HAP-1 (cell line): ENCODE measurements at regions not wholly inside any gene's neighbourhood (a gene's known extent, or its start where the extent isn't known, plus 50 kb on each side); places are given as distances from the start of the nearest gene placed in this dataset.
A peak's percentile ranks its signal among the peaks of the same experiment; 100 is the strongest.
"Not testable (repeated sequence)": the region's sequence is repeated elsewhere in the genome, so short reads cannot be mapped to it uniquely, and the experiment has no call there.

Experiments
- DNase-seq, 2 experiments: peaks; one replicate each; pipeline ENCODE4 v3.0.0-alpha.2; 2016 to 2020; ENCODE audit warnings: low spot score in 2 of 2
- H3K27me3 ChIP-seq: fragments of 250-450 bp; sonication (Bioruptor Pico); 2 replicates; pipeline ENCODE4 v1.5.1; 2020; ENCODE audit warnings: low read depth, mild to moderate bottlenecking, moderate library complexity
- H3K36me3 ChIP-seq: fragments of 250-450 bp; sonication (Bioruptor Pico); replicated peaks from 2 replicates; pipeline ENCODE4 v1.5.1; 2020; ENCODE audit warnings: mild to moderate bottlenecking
- H3K4me1 ChIP-seq: fragments of 250-450 bp; sonication (Bioruptor Pico); 2 replicates; pipeline ENCODE4 v1.5.1; 2020; ENCODE audit warnings: mild to moderate bottlenecking
- H3K4me3 ChIP-seq: fragments of 250-450 bp; sonication (Bioruptor Pico); 2 replicates; pipeline ENCODE4 v1.5.1; 2020; ENCODE audit warnings: mild to moderate bottlenecking, moderate library complexity
- H3K9me3 ChIP-seq: fragments of 250-450 bp; sonication (Bioruptor Pico); 2 replicates; pipeline ENCODE4 v1.5.1; 2020; ENCODE audit warnings: mild to moderate bottlenecking, moderate library complexity
- in situ Hi-C: fragments of 300-500 bp; cut with MboI; formaldehyde crosslinking; loops from 3 replicates; pipeline ENCODE4 v1.14.3; 2020; ENCODE audit warnings: low sequenced_read_pairs, inconsistent platforms, mixed read lengths

DNA sequence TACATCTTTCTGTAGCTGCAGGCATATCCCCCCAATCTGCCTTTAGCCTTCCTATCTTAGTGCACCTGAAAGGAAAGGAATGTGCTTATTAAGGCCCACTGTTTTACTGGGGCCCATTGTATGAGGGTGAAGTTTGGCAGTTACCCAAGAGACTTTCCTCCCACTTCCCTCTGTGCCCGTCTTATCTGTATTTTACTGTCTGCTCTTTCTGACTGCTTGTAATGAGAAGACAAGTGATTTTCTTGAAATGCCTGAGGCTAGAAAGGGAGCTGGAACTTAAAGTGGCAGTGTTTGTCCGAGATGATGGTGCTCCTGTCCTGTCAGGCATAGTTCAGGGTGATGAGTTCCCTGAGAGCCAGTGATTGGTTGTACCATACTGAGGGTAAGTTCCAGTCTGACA, 114.7 kb downstream of the QRSL1 start:
- DNase-seq, H3K4me1 ChIP-seq, in situ Hi-C loops, H3K9me3 ChIP-seq, H3K4me3 ChIP-seq, H3K36me3 ChIP-seq, H3K27me3 ChIP-seq: not testable (repeated sequence)

DNA sequence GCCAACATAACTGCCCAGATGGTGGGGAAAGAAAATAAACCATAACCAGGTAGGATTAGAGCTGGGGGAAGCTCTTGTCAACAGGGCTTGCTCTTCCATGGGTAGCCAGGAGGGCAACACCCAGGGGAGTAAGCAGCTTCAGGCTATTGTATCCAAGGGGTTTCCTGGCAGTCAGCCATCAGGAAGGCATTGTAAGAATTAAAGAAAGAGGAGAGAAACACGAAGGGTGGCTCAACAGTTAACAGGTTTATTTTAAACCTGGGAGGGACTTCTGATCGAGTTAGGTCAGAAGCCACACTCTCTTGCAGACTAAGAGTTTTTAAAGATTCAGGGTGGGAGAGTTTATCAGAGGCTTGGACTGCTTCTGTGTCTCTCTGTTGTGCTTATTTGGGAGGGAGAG, 114.2 kb downstream of the QRSL1 start:
- Histone ChIP-seq H3K27me3 (no peaks in the 10 kb centered on the region), H3K4me3 (no peak overlapping the region), H3K4me1 (no peaks in the 10 kb centered on the region), H3K36me3 (no peaks in the 10 kb centered on the region), H3K9me3 (peaks cover 5% of the 10 kb centered on the region; the same call in 1 of the 2 replicates)
- in situ Hi-C loops, result no loop called here
- DNase-seq, result peak in 1 of 2 experiments; percentile 14

DNA sequence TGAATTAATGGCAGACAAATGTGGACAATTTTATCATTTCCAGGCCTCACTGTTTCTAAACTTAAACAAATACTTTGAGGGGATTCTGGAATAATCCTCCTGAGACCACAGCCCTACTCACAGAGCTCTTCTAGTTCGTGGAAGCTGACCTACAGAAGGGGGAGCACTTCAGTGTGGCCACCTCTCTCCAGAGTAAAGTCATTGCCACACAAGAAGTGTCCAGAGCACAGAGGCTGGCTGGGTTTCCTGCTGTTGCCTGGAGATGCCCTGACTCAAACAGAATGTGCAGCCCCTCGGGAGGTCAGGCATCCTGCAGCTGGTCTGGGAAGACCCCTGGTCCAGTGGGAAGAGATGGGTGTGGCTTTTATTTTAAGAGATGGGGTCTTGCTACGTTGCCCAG, 110.9 kb downstream of the QRSL1 start:
- no peaks in the 10 kb centered on the region for H3K4me1 ChIP-seq
- DNase-seq, result no peak
- H3K27me3 ChIP-seq, result peaks cover 3% of the 10 kb centered on the region; the same call in 1 of the 2 replicates
- H3K4me3 ChIP-seq, result no peak overlapping the region
- in situ Hi-C loops, result no loop called here
- no peaks in the 10 kb centered on the region for H3K36me3 ChIP-seq
- peaks cover 5% of the 10 kb centered on the region; the same call in 1 of the 2 replicates for H3K9me3 ChIP-seq

DNA sequence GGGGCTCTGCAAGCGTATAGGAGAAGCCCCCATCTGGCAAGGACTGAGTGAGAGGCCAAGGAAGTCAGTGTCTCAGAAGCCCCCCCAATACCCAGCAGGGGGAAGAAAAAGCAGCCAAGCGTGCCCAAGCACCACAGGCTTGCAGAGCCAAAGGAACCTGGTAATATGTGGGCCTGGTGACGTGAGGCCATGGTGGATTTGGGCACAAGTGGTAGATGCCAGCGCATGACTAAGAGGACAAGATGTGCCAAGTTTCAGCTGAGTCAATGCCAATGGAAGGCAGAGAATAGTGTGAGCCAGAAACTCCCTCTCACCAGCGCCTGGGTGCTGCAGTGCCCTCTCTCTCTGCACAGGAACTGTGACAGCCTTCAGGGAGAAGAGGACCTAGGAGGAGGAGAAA, 110.0 kb downstream of the QRSL1 start:
- H3K4me3 ChIP-seq, result no peak overlapping the region
- no peaks in the 10 kb centered on the region for H3K4me1 ChIP-seq
- no peak for DNase-seq
- peaks cover 5% of the 10 kb centered on the region; the same call in 1 of the 2 replicates for H3K9me3 ChIP-seq
- H3K36me3 ChIP-seq, result no peaks in the 10 kb centered on the region
- peaks cover 3% of the 10 kb centered on the region; the same call in 1 of the 2 replicates for H3K27me3 ChIP-seq
- in situ Hi-C loops, result no loop called here

DNA sequence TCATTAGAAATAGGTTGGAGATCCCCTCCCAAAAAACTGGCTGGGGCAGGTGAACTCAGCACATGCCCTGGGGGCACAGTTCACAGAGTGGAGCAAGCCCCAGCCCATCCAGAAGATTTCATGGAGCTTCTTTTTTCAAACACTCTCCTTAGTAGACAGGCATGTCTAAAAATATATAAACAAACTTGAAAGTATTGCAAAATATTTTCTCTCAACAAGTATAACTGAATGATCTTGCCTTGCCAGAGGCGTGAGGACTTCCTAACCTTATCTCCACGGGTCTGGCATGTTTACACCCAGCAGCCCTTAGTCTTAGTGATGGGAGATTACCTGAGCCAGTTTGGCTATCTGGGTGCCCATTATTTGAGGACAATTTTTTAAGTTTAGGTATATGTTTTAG, 107.1 kb downstream of the QRSL1 start:
- in situ Hi-C loops, result no loop called here
- H3K4me1 ChIP-seq, result no peaks in the 10 kb centered on the region
- no peak for DNase-seq
- H3K9me3 ChIP-seq, result no peaks in the 10 kb centered on the region
- H3K4me3 ChIP-seq, result no peak overlapping the region
- H3K36me3 ChIP-seq, result no peaks in the 10 kb centered on the region
- peaks cover 3% of the 10 kb centered on the region; the same call in 1 of the 2 replicates for H3K27me3 ChIP-seq

DNA sequence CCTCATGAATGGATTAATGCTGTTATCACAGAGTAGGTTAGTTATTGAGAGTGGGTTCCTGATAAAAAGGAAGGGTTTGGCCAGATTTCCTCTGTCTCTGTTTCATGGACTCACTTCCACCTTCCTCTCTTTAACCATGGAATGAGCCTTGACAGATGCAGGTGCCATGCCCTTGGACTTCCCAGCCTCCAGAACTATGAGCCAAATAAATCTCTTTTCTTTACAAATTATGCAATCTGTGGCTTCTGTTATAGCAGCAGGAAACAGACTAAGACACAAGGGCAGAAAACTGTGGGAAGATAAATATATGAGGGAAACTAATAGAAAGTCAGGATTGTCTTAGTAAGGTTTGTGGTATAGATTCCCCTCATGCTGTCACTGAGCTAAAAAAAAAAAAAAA, 106.5 kb downstream of the QRSL1 start:
- Histone ChIP-seq H3K27me3 (peaks cover 3% of the 10 kb centered on the region; the same call in 1 of the 2 replicates), H3K4me1 (no peaks in the 10 kb centered on the region), H3K36me3 (no peaks in the 10 kb centered on the region), H3K9me3 (no peaks in the 10 kb centered on the region), H3K4me3 (no peak overlapping the region)
- DNase-seq, result no peak
- in situ Hi-C loops, result no loop called here

DNA sequence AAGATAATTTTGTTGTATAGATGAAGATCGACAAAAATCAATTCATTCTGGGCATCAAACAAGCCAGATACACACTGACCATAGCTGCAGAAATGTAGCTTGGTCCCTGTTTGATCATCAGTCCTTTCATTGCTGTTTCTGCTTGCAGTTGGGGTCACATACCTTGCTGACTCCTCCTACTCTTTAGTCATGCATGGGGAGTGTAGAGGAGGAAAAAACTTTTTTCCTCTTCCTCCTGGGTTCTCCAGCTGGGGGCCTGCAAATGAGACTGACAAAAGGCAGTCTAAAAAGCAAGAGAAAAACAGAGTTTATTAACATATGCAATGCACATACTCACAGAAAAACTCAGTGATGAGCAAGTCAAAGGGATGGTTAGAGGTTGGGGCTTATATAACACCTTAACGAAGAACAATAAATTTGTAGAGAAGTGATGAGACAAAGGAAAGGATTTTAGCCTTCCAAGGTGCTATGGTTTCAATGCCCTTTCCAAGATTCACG, 105.8 kb downstream of the QRSL1 start:
- in situ Hi-C loops, result no loop called here
- Histone ChIP-seq H3K4me3 (no peak overlapping the region), H3K9me3 (no peaks in the 10 kb centered on the region), H3K36me3 (no peaks in the 10 kb centered on the region), H3K27me3 (peaks cover 3% of the 10 kb centered on the region; the same call in 1 of the 2 replicates), H3K4me1 (no peaks in the 10 kb centered on the region)
- no peak for DNase-seq

DNA sequence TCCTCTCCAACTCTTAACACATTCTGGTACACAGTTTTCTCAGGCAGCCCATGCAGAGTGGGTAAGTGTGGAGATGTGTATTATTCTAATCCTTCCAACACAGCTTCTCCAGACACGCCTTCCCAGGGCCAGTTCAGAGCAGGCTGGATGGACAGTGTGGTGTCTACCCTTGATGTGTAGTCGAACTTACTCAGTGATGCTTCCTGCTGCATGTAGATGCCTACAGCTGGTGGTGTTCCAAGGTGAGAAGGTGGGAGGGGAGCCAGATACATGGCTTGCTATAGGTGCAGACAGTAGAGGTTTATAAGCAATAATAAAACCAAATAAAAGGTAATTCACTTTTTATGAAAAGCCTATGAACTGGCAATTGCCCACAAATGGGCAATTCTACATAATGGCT, 104.0 kb downstream of the QRSL1 start:
- in situ Hi-C loops, result no loop called here
- H3K27me3 ChIP-seq, result peaks cover 3% of the 10 kb centered on the region; the same call in 1 of the 2 replicates
- no peaks in the 10 kb centered on the region for H3K36me3 ChIP-seq
- no peaks in the 10 kb centered on the region for H3K9me3 ChIP-seq
- no peak for DNase-seq
- H3K4me1 ChIP-seq, result no peaks in the 10 kb centered on the region
- H3K4me3 ChIP-seq, result no peak overlapping the region

DNA sequence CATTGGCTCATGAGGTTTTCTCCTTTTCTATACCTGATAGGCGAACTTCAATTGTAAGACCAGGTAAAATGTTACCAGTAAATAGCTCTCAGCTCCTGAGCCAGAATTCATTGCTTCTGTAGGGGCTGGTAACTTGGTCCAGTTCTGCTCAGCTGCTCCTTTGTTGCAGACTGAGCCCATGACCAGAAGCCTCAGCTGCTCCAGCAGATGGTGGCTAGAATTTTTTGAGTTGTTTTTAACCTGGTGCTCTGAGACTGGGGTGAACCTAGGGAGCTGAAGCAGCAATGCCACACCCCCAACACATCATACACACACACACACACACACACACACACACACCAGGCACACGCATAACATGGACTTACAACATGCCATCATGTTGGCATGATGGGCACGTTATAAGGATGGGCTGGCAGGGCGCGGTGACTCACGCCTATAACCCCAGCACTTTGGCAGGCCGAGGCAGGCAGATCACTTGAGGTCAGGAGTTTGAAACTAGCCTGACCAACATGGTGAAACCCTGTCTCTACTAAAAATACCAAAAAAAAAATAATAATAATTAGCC, 103.1 kb downstream of the QRSL1 start:
- H3K4me3 ChIP-seq, result no peak overlapping the region
- no peaks in the 10 kb centered on the region for H3K9me3 ChIP-seq
- no peaks in the 10 kb centered on the region for H3K27me3 ChIP-seq
- no peaks in the 10 kb centered on the region for H3K36me3 ChIP-seq
- no peaks in the 10 kb centered on the region; the same call in 1 of the 2 replicates for H3K4me1 ChIP-seq
- DNase-seq, result no peak
- in situ Hi-C loops, result no loop called here

DNA sequence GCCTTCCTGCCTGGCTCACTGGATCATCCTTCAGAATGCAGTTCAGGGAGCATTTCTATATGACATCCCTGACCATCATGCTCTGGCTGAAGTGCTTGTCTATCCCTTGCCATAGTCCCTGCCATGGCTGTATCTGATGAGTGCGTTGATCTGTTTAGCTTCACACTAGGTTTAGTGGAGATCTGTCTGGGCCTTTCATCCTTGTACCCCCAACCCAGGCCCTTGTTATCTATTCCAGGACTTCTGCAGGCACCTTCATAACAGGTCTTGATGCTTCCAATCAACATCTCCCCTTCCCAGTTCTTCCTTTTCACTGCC, 102.4 kb downstream of the QRSL1 start:
- H3K4me1 ChIP-seq, result no peaks in the 10 kb centered on the region; the same call in 1 of the 2 replicates
- in situ Hi-C loops, result no loop called here
- DNase-seq, result no peak
- no peaks in the 10 kb centered on the region for H3K27me3 ChIP-seq
- H3K9me3 ChIP-seq, result no peaks in the 10 kb centered on the region
- no peaks in the 10 kb centered on the region for H3K36me3 ChIP-seq
- H3K4me3 ChIP-seq, result no peak overlapping the region

DNA sequence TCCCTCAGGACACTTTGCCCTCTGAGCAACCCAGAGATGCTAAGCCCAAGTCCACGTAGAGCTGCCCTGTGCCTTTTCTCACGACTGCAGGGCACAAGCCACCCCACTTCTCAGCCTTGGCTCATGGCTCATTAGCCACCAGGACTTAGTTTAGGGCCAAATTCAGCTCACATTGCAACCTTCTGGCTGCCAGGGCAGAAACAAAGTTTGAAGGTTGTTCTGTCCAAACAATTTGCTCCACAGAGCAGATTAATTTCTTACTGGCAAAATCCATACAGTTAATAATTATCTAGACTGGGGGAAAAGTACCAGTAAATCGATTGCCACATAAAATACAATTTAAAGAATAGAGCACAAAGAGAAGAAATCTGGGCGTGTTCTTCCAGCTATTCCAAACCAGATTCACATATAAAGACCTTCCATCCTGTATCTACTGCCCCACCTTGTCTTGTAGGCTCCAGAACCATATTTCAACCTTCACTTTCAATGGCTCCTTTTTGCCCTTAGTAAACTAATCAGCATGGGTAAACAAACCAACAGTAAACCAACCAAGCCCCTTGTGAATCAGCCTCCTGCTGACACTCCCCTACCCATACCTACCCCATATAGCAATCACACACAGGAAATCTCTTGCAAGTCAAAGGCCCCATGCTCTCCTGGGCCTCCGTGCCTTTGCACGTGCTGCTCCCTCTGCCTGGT, 101.9 kb downstream of the QRSL1 start:
- in situ Hi-C loops, result no loop called here
- Histone ChIP-seq H3K4me3 (no peak overlapping the region), H3K36me3 (no peaks in the 10 kb centered on the region), H3K27me3 (no peaks in the 10 kb centered on the region), H3K9me3 (no peaks in the 10 kb centered on the region), H3K4me1 (no peaks in the 10 kb centered on the region; the same call in 1 of the 2 replicates)
- no peak for DNase-seq

DNA sequence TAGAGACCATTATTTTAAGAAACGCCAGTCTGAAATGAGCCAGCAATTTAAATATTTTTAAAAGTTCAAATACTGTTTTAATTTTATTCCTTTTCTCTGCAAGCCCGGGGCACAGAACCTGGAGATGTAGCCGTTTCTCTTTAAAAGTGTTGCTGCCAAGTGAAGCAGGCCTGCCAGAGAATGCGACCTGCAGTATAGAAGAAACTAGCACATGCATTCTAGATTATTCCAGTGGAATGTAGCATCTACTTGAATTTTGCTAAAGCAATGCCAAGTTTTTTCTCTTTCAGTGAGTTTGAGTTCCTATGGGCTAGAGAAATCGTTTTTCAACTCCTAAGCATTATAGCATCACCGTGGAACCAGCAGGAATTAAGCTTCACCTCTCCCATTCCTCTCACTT, 101.3 kb downstream of the QRSL1 start:
- Histone ChIP-seq H3K4me1 (no peaks in the 10 kb centered on the region; the same call in 1 of the 2 replicates), H3K27me3 (no peaks in the 10 kb centered on the region), H3K36me3 (no peaks in the 10 kb centered on the region), H3K9me3 (no peaks in the 10 kb centered on the region), H3K4me3 (no peak overlapping the region)
- in situ Hi-C loops, result no loop called here
- no peak for DNase-seq

DNA sequence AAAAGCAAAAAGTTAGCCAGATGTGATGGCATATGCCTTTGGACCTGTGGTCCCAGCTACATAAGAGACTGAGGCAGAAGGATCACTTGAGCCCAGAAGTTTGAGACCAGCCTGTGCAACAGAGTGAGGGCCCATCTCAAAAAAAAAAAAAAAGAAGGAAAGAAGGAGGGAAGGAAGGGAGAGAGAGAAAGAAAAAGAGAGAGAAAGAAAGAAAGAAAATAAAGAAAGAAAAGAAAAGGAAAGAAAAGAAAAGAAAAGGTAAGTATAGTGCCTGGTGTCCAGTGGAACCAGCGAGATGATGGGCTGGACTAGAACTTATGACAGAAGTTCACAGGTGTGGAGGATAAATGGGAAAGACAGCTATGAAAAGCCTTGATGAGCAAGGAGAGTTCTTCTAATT, 100.9 kb downstream of the QRSL1 start:
- no peaks in the 10 kb centered on the region for H3K27me3 ChIP-seq
- in situ Hi-C loops, result no loop called here
- no peaks in the 10 kb centered on the region; the same call in 1 of the 2 replicates for H3K4me1 ChIP-seq
- no peaks in the 10 kb centered on the region for H3K36me3 ChIP-seq
- H3K9me3 ChIP-seq, result no peaks in the 10 kb centered on the region
- no peak for DNase-seq
- no peak overlapping the region for H3K4me3 ChIP-seq

DNA sequence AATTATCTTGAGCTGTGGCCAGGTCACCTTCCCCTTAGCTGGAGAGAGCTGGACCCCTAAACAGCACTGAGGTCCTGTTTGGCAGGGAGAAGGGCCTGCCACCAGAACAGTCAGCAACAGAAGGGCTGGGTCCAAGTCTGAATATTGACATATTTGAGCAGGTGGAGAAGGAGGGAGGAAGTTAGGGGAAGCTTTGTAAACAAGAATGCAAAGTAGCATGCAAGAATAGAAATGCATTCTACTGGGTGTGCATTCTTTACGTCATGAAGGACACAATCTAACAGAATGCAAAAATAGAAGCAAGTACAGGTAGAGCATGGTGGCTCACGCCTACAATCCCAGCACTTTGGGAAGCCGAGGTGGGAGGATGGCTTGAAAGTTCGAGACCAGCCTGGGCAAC, 100.5 kb downstream of the QRSL1 start:
- Histone ChIP-seq H3K9me3 (no peaks in the 10 kb centered on the region), H3K4me1 (no peaks in the 10 kb centered on the region; the same call in 1 of the 2 replicates)

More for the DNA sequence above, 100.5 kb downstream of the QRSL1 start:
- no peak for DNase-seq
- no peak overlapping the region for H3K4me3 ChIP-seq
- in situ Hi-C loops, result no loop called here
- no peaks in the 10 kb centered on the region for H3K36me3 ChIP-seq
- no peaks in the 10 kb centered on the region for H3K27me3 ChIP-seq
